Esophagus squamous epithelium (tissue), 5 donors: ENCODE measurements at regions not wholly inside any gene's neighbourhood (a gene's known extent, or its start where the extent isn't known, plus 50 kb on each side); places are given as distances from the start of the nearest gene placed in this dataset.

Experiments
- DNase-seq: peaks from one replicate; lab custom pipeline; 2025; lab: John Stamatoyannopoulos, UW
- H3K27ac ChIP-seq, 4 donors: fragments of 200-600 bp; sonication (generic); one replicate each; pipeline ENCODE4 v1.5.1; 2016 to 2019; ENCODE audit warnings: mild to moderate bottlenecking in 1 of 4
- H3K27me3 ChIP-seq, 4 donors: fragments of 200-600 bp; sonication (generic); 1 replicate in 3 of 4; 2 replicates in 1 of 4; pipeline versions ENCODE4 v1.5.1 to v1.6.0; 2017 to 2021; ENCODE audit warnings: antibody characterized with exemption in 1 of 4
- H3K36me3 ChIP-seq, 3 donors: fragments of 200-600 bp; sonication (generic); one replicate each; pipeline ENCODE4 v1.5.1; 2016 to 2019
- H3K4me1 ChIP-seq, 3 donors: fragments of 200-600 bp; sonication (generic); one replicate each; pipeline ENCODE4 v1.5.1; 2017 to 2019
- H3K4me3 ChIP-seq, 4 donors: fragments of 200-600 bp; sonication (generic); 1 replicate in 3 of 4; 2 replicates in 1 of 4; pipeline ENCODE4 v1.5.1; 2016 to 2019; ENCODE audit warnings: mild to moderate bottlenecking in 2 of 4, moderate library complexity in 1 of 4
- H3K9me3 ChIP-seq, 3 donors: fragments of 200-600 bp; sonication (generic); one replicate each; pipeline ENCODE4 v1.5.1; 2016 to 2019
- POLR2A ChIP-seq, 4 donors: fragments of 450-650 bp; IDR thresholded peaks; one replicate each; pipeline ENCODE4 v1.6.1; 2017; ENCODE audit warnings: antibody characterized with exemption in 4 of 4, mild to moderate bottlenecking in 4 of 4, moderate library complexity in 3 of 4
- WGBS, 2 donors: methylation state at CpG; one replicate each; pipeline ENCODE4 v1.1.5; 2018; 5-methylcytosine and 5-hydroxymethylcytosine counted together
- intact Hi-C: fragments of 100-400 bp; cut with DNase I; formaldehyde crosslinking; loops from one replicate; pipeline ENCODE4 v1.15.0; 2022
- TF ChIP-seq, protein P1 (sequence below), 6 experiments: fragments of 450-650 bp in 4 of 6; fragments of 200-600 bp in 2 of 6; sonication (generic) in 2 of 6; IDR thresholded peaks; one replicate each; pipeline ENCODE4 v1.5.1; 2016 to 2019; ENCODE audit warnings: antibody characterized with exemption in 6 of 6, mild to moderate bottlenecking in 4 of 6, moderate library complexity in 4 of 6
- donor health status: DM: yes; HTN: yes; CAD: no.

DNA sequence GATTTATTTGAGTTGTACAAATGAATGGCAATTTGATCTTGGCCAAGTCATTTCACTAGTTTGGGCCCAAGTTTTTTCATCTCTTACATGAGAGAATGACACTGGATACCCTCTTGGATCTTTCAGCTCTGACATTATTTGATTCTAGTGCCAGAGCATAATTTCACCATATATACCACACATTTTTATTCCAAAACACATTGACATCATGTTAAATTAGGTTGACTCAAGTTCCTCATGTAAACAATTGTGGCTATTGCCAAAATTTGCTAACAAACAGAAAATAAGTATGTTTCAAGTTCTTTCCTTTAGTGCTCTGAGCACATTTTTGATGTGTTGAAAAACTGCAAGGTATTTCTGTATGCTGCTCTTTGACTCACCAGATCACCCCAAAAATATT, 375.8 kb downstream of the ZNF608 start:
- intact Hi-C loops = no loop called here
- H3K36me3 ChIP-seq = no peaks in the 10 kb centered on the region
- no peak overlapping the region for H3K4me3 ChIP-seq
- H3K4me1 ChIP-seq = peaks cover 0 to 3% (median 0%) of the 10 kb centered on the region in 3 donors
- TF ChIP-seq, protein P1, sequence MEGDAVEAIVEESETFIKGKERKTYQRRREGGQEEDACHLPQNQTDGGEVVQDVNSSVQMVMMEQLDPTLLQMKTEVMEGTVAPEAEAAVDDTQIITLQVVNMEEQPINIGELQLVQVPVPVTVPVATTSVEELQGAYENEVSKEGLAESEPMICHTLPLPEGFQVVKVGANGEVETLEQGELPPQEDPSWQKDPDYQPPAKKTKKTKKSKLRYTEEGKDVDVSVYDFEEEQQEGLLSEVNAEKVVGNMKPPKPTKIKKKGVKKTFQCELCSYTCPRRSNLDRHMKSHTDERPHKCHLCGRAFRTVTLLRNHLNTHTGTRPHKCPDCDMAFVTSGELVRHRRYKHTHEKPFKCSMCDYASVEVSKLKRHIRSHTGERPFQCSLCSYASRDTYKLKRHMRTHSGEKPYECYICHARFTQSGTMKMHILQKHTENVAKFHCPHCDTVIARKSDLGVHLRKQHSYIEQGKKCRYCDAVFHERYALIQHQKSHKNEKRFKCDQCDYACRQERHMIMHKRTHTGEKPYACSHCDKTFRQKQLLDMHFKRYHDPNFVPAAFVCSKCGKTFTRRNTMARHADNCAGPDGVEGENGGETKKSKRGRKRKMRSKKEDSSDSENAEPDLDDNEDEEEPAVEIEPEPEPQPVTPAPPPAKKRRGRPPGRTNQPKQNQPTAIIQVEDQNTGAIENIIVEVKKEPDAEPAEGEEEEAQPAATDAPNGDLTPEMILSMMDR (IDR thresholded peaks at IDR 0.05) = no peak
- no peak for TF ChIP-seq POLR2A (IDR thresholded peaks at IDR 0.05)
- DNase-seq = no peak
- no peak overlapping the region for H3K27ac ChIP-seq
- H3K9me3 ChIP-seq = no peaks in the 10 kb centered on the region
- no peaks in the 10 kb centered on the region for H3K27me3 ChIP-seq

DNA sequence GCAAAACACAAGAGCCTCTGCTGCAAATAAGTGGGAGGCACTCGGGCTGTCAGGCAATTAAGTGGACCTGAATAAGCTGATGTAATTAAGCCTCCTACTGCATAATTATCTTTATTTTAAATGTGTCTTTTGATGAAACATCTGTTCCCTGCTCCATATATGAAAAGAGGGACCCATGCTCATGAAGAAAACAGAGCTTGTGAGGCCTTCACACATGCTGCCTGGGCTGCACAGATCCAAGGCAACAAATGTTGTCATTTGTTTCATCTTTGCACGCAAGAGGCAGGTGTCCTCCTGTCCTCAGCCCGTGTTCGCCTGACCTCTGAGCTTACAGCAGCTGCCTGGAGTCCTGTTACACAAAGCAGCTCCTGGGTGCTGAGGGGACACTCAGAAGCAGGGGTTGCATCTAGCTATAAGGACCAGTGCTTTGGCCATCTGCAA, 381.1 kb downstream of the ZNF608 start:
- H3K9me3 ChIP-seq = no peaks in the 10 kb centered on the region
- 83 to 89% methylated on average over 1 to 2 of the region's 4 CpGs for WGBS, 2 donors
- no peak for TF ChIP-seq POLR2A (IDR thresholded peaks at IDR 0.05)
- TF ChIP-seq, protein P1 (IDR thresholded peaks at IDR 0.05) = no peak
- H3K36me3 ChIP-seq = no peaks in the 10 kb centered on the region
- H3K27ac ChIP-seq = no peak overlapping the region
- no peaks in the 10 kb centered on the region for H3K4me1 ChIP-seq
- H3K27me3 ChIP-seq = no peaks in the 10 kb centered on the region
- H3K4me3 ChIP-seq = no peak overlapping the region
- DNase-seq = no peak
- intact Hi-C loops = no loop called here

DNA sequence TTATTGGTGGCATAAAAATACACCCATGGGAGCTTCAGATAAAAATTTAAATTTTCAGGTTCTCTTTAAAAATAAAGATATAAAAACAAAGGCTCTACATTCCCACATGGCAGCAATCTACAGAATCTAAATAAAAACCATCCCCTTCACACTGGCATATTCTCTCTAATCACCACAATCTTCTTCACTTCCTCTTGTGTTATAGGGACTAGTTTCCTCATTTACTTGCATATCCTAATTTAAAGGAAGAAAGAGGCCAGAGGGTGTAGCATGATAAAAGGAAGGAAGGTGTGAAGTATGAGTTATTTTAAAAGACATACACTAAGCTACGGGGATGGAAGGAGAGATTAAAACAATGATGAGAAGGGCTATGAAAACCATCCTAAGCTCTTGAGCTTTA, 390.5 kb downstream of the ZNF608 start:
- no peaks in the 10 kb centered on the region for H3K4me1 ChIP-seq
- H3K4me3 ChIP-seq = no peak overlapping the region
- no peaks in the 10 kb centered on the region for H3K9me3 ChIP-seq
- WGBS, 2 donors = 81 to 82% methylated on average over 1 of the region's 1 CpG
- no peak overlapping the region for H3K27ac ChIP-seq
- H3K27me3 ChIP-seq = no peaks in the 10 kb centered on the region
- intact Hi-C loops = no loop called here
- no peak for DNase-seq
- H3K36me3 ChIP-seq = no peaks in the 10 kb centered on the region
- TF ChIP-seq, protein P1 (IDR thresholded peaks at IDR 0.05) = no peak
- TF ChIP-seq POLR2A (IDR thresholded peaks at IDR 0.05) = no peak

DNA sequence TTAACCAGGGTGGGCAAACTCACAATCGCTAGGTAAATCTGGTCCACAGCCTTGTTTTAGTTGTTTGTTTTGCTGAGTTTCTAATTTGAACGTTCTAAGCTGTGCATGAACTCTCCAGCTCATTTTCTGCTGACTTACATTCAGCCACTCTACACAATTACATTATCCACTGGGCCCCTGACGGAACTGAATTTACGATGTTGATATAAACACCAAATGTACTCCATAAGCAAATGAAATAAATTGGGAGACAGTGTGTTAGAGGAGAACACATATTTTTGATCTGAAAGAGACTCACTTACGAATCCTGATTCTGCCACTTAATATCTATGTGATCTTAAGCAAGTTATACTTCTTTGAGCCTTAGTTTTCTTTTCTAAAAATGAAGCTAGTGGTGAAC, 393.4 kb downstream of the ZNF608 start:
- WGBS, 2 donors = 89% methylated on average over 5 of the region's 5 CpGs
- no peak for TF ChIP-seq POLR2A (IDR thresholded peaks at IDR 0.05)
- TF ChIP-seq, protein P1 (IDR thresholded peaks at IDR 0.05) = no peak
- no peak for DNase-seq

DNA sequence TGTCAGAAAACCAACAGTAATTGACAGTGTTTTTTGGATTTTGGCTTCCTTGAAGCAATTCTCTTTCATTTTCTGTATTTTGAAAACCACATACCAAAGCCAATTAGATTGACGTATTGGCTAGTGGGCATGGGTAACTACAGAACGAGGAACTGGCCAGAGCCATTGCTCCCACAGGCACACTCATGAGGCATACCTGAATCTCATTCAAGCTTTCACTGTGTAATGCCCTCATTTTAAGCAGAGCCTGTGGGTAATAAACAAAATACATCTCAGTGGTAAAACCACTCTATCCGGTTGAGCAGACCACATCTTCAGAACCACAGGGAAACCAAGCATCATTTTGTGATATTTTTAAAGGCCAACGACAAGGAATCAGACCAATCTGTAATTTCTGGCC, 394.1 kb downstream of the ZNF608 start:
- TF ChIP-seq, protein P1 (IDR thresholded peaks at IDR 0.05) = no peak
- TF ChIP-seq POLR2A (IDR thresholded peaks at IDR 0.05) = no peak
- H3K36me3 ChIP-seq = no peaks in the 10 kb centered on the region

More for the DNA sequence above, 393.4 kb downstream of the ZNF608 start:
- H3K4me3 ChIP-seq = no peak overlapping the region
- H3K27ac ChIP-seq = no peak overlapping the region
- intact Hi-C loops = no loop called here
- H3K4me1 ChIP-seq = peaks cover 0 to 8% (median 0%) of the 10 kb centered on the region in 3 donors
- H3K9me3 ChIP-seq = no peaks in the 10 kb centered on the region
- H3K36me3 ChIP-seq = no peaks in the 10 kb centered on the region
- H3K27me3 ChIP-seq = no peaks in the 10 kb centered on the region

More for the DNA sequence above, 394.1 kb downstream of the ZNF608 start:
- H3K27me3 ChIP-seq = no peaks in the 10 kb centered on the region
- no peak overlapping the region for H3K4me3 ChIP-seq
- no peak overlapping the region for H3K27ac ChIP-seq
- intact Hi-C loops = no loop called here
- DNase-seq = no peak
- H3K4me1 ChIP-seq = peaks cover 0 to 8% (median 0%) of the 10 kb centered on the region in 3 donors
- H3K9me3 ChIP-seq = no peaks in the 10 kb centered on the region
- 47 to 60% methylated on average over 4 of the region's 4 CpGs for WGBS, 2 donors
